Muscle layer of duodenum (tissue), 2 donors: ENCODE measurements at regions not wholly inside any gene's neighbourhood (a gene's known extent, or its start where the extent isn't known, plus 50 kb on each side); places are given as distances from the start of the nearest gene placed in this dataset.
"Not testable (repeated sequence)": the region's sequence is repeated elsewhere in the genome, so short reads cannot be mapped to it uniquely, and the experiment has no call there.

Experiments used
- H3K27ac ChIP-seq: one replicate; pipeline ENCODE4 v1.7.0; 2013; ENCODE audit warnings: mild to moderate bottlenecking, low read length
- H3K27me3 ChIP-seq: one replicate; pipeline ENCODE4 v1.7.0; 2013; ENCODE audit warnings: low read depth, mild to moderate bottlenecking, control low read depth, low read length
- H3K36me3 ChIP-seq, 2 donors: one replicate each; pipeline ENCODE4 v1.7.0; 2013; ENCODE audit warnings: low read length in 2 of 2, control low read depth in 1 of 2, mild to moderate bottlenecking in 1 of 2; ENCODE audit not compliant: insufficient read depth in 2 of 2, control insufficient read depth in 1 of 2
- H3K4me1 ChIP-seq, 2 donors: one replicate each; pipeline ENCODE4 v1.7.0; 2013; ENCODE audit warnings: low read length in 2 of 2, mild to moderate bottlenecking in 2 of 2, control low read depth in 1 of 2, moderate library complexity in 1 of 2; ENCODE audit not compliant: insufficient read depth in 2 of 2, control insufficient read depth in 1 of 2
- H3K4me3 ChIP-seq, 2 donors: one replicate each; pipeline ENCODE4 v1.7.0; 2013; ENCODE audit warnings: low read length in 2 of 2, low read depth in 1 of 2, mild to moderate bottlenecking in 1 of 2
- H3K9me3 ChIP-seq, 2 donors: one replicate each; pipeline ENCODE4 v1.7.0; 2013; ENCODE audit warnings: low read length in 2 of 2, control low read depth in 1 of 2, mild to moderate bottlenecking in 1 of 2; ENCODE audit not compliant: control insufficient read depth in 1 of 2
- donor health status: healthy.

DNA sequence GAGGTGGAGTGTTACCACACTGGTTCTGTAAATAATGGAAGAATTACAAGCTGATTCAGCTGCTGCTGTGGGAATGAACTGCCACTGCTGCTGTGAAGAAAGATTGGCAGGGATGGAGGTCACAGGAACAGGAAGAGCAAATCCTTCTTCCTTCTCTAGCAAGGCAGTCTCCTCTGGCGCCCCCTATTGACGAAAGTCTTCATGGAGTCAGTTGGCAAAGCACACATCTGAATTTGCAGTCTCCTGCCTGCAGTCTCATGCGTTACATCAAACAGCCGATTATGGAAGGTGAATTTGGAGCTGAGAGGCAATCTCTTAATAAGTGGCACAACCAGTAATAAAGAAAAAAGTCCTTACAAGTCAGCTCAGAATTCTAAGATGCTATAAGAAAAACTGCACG is 106.0 kb upstream of the TMTC1 start:
- Histone ChIP-seq H3K27me3 (no peaks in the 10 kb centered on the region), H3K36me3 (no peaks in the 10 kb centered on the region), H3K4me3 (no peak overlapping the region), H3K4me1 (no peaks in the 10 kb centered on the region), H3K27ac (no peak overlapping the region), H3K9me3 (no peaks in the 10 kb centered on the region)

DNA sequence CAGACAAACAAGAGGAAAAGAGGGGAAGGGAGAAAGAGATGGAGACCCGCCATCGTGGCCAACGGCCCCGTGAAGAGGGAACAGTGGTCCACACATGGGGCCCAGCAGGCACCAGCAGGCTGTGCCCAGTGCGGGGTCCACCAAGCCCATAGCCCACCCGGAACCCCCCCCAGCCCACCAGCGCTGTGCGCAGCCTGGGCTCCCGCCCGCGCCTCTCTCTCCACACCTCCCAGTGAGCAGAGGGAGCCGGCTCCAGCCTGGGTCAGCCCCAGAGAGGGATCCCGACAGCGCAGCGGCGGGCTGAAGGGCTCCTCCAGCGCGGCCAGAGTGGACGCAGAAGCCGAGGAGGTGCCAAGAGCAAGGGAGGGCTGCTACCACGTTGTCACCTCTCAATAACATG is 105.0 kb upstream of the TMTC1 start:
- H3K27me3 ChIP-seq, result no peaks in the 10 kb centered on the region
- no peaks in the 10 kb centered on the region for H3K36me3 ChIP-seq
- H3K9me3 ChIP-seq, result no peaks in the 10 kb centered on the region
- H3K4me3 ChIP-seq, result no peak overlapping the region
- H3K27ac ChIP-seq, result no peak overlapping the region
- H3K4me1 ChIP-seq, result no peaks in the 10 kb centered on the region

DNA sequence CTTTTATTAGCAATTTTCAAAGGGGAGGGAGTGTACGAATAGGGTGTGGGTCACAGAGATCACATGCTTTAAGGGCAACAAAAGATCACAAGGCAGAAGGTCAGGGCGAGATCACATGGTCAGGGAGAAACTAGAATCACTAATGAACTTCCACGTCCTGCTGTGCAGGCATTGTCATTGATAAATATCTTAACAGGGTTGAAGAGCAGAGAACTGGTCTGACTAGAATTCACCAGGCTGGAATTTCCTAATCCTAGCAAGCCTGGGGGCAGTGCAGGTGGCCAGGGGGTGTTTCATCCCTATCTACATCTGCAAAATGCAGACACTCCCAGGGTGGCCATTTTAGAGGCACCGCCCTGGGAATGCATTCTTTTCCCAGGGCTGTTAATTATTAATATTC is 101.2 kb upstream of the TMTC1 start:
- H3K27ac ChIP-seq, H3K27me3 ChIP-seq, H3K36me3 ChIP-seq, H3K4me1 ChIP-seq, H3K4me3 ChIP-seq, H3K9me3 ChIP-seq: not testable (repeated sequence)

DNA sequence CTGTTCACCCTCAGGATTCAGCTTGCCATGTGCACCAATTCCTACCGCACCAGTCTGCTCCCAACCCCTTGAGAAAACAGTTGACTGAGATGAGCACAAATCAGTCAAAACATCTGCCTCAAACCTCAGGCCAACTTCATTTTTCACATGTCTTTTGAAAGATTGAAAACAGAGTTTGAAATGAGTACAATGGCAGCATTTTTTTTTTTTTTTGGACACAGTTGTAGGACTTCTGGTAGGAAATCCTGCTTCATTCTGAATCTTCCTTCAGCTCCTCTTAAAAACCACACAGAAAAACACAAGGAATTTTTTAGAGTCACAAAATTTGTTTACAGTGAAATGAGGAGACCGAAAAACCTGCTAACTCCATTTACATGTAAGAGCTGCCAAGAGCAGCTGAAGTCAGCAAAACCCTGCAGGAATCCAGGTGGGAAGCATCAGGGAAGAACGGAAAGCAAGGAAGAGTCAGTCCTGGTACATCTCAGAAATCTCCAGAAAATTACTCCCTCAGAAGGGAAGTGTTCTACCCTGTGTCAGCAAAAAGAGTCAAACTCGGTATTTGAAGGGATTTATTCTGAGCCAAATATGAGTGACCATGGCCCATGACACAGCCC is 100.3 kb upstream of the TMTC1 start:
- no peak overlapping the region for H3K27ac ChIP-seq

DNA sequence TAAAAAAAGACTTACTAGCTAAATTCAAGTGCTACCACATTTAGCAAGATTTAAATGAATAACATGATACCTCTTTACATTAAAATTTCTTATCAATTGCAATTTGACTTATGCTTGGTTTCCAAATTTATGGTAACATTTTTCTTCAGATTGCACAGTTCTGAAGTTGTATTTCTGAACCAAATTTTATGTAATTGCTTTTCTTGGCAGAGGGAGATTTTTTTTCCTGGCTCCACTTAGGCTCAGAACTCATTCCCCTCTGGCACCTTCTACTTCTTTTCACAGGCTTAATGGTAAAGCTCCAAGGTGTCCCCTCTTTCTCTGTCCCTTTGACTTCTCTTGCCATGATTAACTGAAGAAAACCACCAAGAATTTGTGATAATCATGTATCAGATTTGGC is 99.8 kb upstream of the TMTC1 start:
- Histone ChIP-seq H3K4me1 (no peaks in the 10 kb centered on the region), H3K27me3 (no peaks in the 10 kb centered on the region), H3K36me3 (no peaks in the 10 kb centered on the region), H3K4me3 (no peak overlapping the region), H3K27ac (no peak overlapping the region), H3K9me3 (no peaks in the 10 kb centered on the region)

More for the DNA sequence above, 100.3 kb upstream of the TMTC1 start:
- no peaks in the 10 kb centered on the region for H3K36me3 ChIP-seq
- no peaks in the 10 kb centered on the region for H3K27me3 ChIP-seq
- H3K9me3 ChIP-seq, result no peaks in the 10 kb centered on the region
- no peaks in the 10 kb centered on the region for H3K4me1 ChIP-seq
- no peak overlapping the region for H3K4me3 ChIP-seq

DNA sequence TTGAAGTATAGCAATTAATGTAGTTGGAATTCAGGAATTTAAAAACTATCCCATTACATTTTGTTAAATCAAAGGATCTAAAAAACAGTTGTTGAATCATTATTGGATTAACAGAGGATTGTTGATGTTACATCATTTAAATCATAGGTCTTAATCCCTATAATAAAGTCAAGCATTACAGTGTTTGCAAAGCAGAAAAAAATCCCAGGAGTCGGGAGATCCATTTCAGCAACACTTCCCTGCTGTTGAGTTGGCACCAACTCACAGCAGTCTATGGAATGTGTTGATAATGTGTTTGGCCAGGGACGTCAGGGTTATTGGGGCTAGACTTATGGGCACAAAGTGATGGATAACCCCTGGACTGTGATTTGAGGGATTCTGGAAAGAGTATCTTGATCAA is 99.1 kb upstream of the TMTC1 start:
- no peak overlapping the region for H3K27ac ChIP-seq
- no peaks in the 10 kb centered on the region for H3K4me1 ChIP-seq
- H3K36me3 ChIP-seq, result no peaks in the 10 kb centered on the region
- H3K9me3 ChIP-seq, result no peaks in the 10 kb centered on the region
- no peak overlapping the region for H3K4me3 ChIP-seq
- H3K27me3 ChIP-seq, result no peaks in the 10 kb centered on the region

DNA sequence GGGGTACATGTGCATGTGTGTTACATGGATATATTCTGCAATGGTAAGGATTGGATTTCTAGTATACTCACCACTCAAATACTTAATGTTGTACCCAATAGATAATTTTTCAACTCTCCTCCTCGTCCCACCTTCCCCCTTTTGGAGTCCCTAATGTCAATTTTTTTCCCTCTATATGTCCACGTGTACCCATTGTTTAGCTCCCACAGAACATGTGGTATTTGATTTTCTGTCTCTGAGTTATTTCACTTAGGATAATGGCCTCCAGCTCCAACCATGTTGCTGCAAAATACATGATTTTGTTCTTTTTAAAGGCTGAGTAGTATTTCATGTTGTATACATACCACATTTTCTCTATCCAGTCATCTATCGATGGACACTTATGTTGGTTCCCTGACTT is 97.2 kb upstream of the TMTC1 start:
- H3K4me3 ChIP-seq, result no peak overlapping the region
- no peaks in the 10 kb centered on the region for H3K4me1 ChIP-seq
- H3K27me3 ChIP-seq, result no peaks in the 10 kb centered on the region
- no peaks in the 10 kb centered on the region for H3K36me3 ChIP-seq
- H3K9me3 ChIP-seq, result peaks cover 0 to 12% of the 10 kb centered on the region in 2 donors
- H3K27ac ChIP-seq, result no peak overlapping the region

DNA sequence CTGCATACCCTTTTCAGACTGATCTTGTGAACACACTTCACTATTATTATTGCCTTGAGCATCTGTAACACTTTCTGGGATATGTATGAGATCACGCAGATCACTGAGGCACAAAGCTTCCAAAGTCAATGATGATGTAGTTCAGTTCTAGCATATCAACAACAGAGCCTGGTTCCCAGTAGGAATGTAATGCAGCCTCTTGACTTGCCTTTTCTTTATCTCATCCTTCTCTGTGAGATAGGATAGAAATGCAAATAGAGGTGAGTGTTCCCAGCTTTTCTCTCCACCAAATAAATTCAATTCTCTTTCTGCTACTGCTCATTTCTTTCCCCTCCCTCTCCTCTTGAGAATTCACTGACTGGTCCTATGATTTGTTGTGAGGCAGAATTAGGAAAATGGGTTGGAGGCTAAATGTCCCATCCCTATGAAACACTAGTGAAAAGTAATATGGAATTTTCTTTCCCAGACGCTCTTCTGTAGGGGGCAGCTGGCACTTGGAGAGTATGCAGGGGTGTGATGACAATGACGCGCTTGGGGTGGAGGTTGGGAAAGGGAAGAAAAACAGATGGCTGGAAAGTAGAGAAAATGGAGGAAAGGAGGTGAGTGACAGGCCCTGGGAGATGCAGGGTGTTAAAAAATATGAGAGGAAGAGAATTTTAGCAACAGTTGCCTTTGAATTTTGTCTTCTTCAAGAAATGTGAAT is 96.0 kb upstream of the TMTC1 start:
- H3K36me3 ChIP-seq, result no peaks in the 10 kb centered on the region
- no peak overlapping the region for H3K27ac ChIP-seq
- H3K9me3 ChIP-seq, result peaks cover 0 to 12% of the 10 kb centered on the region in 2 donors
- no peaks in the 10 kb centered on the region for H3K27me3 ChIP-seq
- H3K4me3 ChIP-seq, result no peak overlapping the region
- H3K4me1 ChIP-seq, result no peaks in the 10 kb centered on the region

DNA sequence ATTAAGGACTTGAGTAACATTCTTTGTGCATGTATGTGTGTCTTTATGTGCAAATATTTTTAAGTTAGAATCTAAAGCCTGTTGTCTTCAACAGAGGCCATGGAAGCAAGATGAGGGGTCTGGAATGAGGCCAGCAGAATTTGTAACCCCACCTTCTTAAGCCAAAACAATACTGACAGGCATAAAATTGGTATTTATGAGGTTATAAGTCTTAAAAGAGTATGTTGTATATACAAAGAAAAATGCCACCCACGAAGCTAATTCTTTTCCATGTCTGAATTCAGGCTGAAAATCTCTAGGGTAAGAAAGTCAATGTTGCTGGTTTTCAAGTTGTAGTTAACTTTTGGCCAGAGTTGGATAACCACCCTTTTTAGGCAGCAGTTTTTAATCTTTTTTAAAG is 86.2 kb upstream of the TMTC1 start:
- Histone ChIP-seq H3K27me3 (no peaks in the 10 kb centered on the region), H3K36me3 (no peaks in the 10 kb centered on the region), H3K4me1 (no peaks in the 10 kb centered on the region), H3K9me3 (no peaks in the 10 kb centered on the region), H3K27ac (no peak overlapping the region), H3K4me3 (no peak overlapping the region)

DNA sequence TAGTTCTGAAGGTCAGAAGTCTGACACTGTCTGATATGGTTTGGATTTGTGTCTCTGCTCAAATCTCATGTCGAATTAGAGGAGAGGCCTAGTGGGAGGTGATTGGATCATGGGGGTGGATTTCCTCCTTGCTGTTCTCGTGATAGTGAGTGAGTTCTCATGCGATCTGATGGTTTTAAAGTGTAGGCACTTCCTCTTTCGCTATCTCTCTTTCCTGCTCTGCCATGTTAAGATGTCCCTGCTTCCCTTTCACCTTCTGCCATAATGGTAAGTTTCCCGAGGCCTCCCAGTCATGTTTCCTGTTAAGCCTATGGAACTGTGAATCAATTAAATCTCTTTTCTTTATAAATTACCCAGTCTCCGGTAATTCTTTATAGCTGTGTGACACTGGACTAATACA is 84.1 kb upstream of the TMTC1 start:
- H3K4me3 ChIP-seq, result no peak overlapping the region
- H3K36me3 ChIP-seq, result no peaks in the 10 kb centered on the region
- no peaks in the 10 kb centered on the region for H3K9me3 ChIP-seq
- H3K4me1 ChIP-seq, result no peaks in the 10 kb centered on the region
- H3K27me3 ChIP-seq, result no peaks in the 10 kb centered on the region
- no peak overlapping the region for H3K27ac ChIP-seq

DNA sequence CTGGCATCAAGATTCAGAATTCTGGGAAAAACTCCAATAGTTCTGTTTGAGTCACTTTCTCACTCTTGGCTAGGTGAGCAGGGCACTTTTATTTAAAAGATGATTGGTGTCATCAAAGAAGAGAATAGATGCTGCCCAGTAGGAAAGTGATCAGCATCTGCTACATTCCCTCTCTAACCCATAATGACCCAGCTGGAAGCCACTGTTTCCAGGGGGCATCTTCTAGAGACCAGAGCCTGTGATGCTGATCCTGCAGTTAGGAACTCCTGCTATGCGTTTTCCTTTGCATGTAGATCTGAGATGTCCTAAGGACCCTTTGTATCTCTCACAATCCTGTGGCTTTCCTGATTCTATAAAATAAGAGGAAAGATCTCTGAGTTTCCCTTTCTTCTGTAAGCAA is 79.9 kb upstream of the TMTC1 start:
- Histone ChIP-seq H3K4me1 (no peaks in the 10 kb centered on the region), H3K4me3 (no peak overlapping the region), H3K9me3 (no peaks in the 10 kb centered on the region), H3K27ac (no peak overlapping the region), H3K36me3 (no peaks in the 10 kb centered on the region), H3K27me3 (no peaks in the 10 kb centered on the region)

DNA sequence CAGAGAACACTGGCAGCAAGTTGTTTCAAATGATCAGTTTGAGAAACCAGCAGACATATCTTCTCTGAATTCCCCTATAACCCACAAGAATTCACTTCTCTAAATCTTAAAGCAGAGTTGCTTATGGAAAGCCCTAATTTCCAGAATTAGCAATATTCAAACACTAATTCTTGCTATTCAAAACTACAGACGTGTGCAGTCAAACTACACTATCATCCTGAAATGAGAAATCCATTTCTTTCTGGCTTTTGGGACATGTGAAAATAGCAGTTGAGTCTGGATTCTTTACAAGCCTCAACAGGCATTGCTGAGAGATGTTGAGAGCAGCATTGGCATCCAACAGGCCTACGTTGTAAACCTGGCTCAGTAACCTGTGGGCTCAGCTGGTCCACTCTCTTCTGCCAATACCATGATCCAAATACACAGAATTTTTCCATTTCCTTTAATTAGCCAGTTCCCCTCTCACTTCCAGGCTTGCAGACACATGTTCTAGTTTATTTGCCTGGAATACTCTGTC is 74.6 kb upstream of the TMTC1 start:
- Histone ChIP-seq H3K9me3 (no peaks in the 10 kb centered on the region), H3K27ac (no peak overlapping the region), H3K36me3 (no peaks in the 10 kb centered on the region), H3K27me3 (no peaks in the 10 kb centered on the region), H3K4me3 (no peak overlapping the region), H3K4me1 (no peaks in the 10 kb centered on the region)
